H1 (cell line): ENCODE measurements at regions not wholly inside any gene's neighbourhood (a gene's known extent, or its start where the extent isn't known, plus 50 kb on each side); places are given as distances from the start of the nearest gene placed in this dataset.

ENCODE experiments used
- ATF3 ChIP-seq: IDR thresholded peaks from 2 replicates; pipeline ENCODE4 v1.6.1; 2011; ENCODE audit warnings: low read depth, mild to moderate bottlenecking, low read length; ENCODE audit not compliant: insufficient read depth
- CBX5 ChIP-seq: fragments of 300-800, 300-1000 bp; sonication (generic); IDR thresholded peaks from 2 replicates; pipeline ENCODE4 v1.7.1; 2016; ENCODE audit warnings: antibody characterized with exemption, low read length, low read depth
- CHD7 ChIP-seq: fragments of 300-600 bp; sonication (generic); IDR thresholded peaks from 2 replicates; pipeline ENCODE4 v1.7.1; 2012; ENCODE audit warnings: low read length, moderate library complexity, mild to moderate bottlenecking, inconsistent platforms; ENCODE audit not compliant: insufficient replicate concordance
- CTCF ChIP-seq, 3 experiments: IDR thresholded peaks; 1 replicate in 2 of 3; 2 replicates in 1 of 3; pipeline versions ENCODE4 v1.5.1 to v1.6.1; 2011; ENCODE audit warnings: low read length in 3 of 3, mild to moderate bottlenecking in 3 of 3, inconsistent platforms in 2 of 3, low read depth in 1 of 3, moderate library complexity in 1 of 3; ENCODE audit not compliant: insufficient read depth in 1 of 3; ENCODE audit errors: control extremely low read depth in 1 of 3
- EZH2 ChIP-seq: fragments of 200-600 bp; sonication (generic); IDR thresholded peaks from 2 replicates; pipeline ENCODE4 v1.7.1; 2012; ENCODE audit warnings: low read depth, mild to moderate bottlenecking, moderate library complexity, low read length, inconsistent platforms; ENCODE audit not compliant: severe bottlenecking
- GABPA ChIP-seq: IDR thresholded peaks from 2 replicates; pipeline ENCODE4 v1.6.1; 2011; ENCODE audit warnings: mild to moderate bottlenecking, low read length, moderate library complexity, borderline replicate concordance; ENCODE audit not compliant: insufficient read depth
- HDAC6 ChIP-seq: IDR thresholded peaks from one replicate; pipeline ENCODE4 v1.7.1; 2012; ENCODE audit warnings: low read depth, mild to moderate bottlenecking, inconsistent platforms, low read length, moderate library complexity
- KDM1A ChIP-seq: fragments of 200-600, 300-600 bp; sonication (generic); IDR thresholded peaks from 2 replicates; pipeline ENCODE4 v1.7.1; 2016; ENCODE audit warnings: mild to moderate bottlenecking, low read length, borderline replicate concordance
- NANOG ChIP-seq: IDR thresholded peaks from 2 replicates; pipeline ENCODE4 v1.6.1; 2011; ENCODE audit warnings: low read length, low read depth, mild to moderate bottlenecking, inconsistent platforms; ENCODE audit not compliant: insufficient read depth, poor library complexity, severe bottlenecking
- POLR2A ChIP-seq, 2 experiments: IDR thresholded peaks; 1 replicate in 1 of 2; 2 replicates in 1 of 2; pipeline ENCODE4 v1.6.1; 2011; ENCODE audit warnings: low read depth in 2 of 2, low read length in 2 of 2, mild to moderate bottlenecking in 2 of 2; ENCODE audit errors: control extremely low read depth in 1 of 2
- RAD21 ChIP-seq, 2 experiments: IDR thresholded peaks in 1 of 2; conservative IDR thresholded peaks in 1 of 2; 2 replicates each; pipeline ENCODE4 v1.6.1; 2011; ENCODE audit warnings: low read depth in 2 of 2, low read length in 2 of 2, improper control_type of control experiment in 1 of 2, inconsistent platforms in 1 of 2, mild to moderate bottlenecking in 1 of 2, moderate library complexity in 1 of 2
- SIN3A ChIP-seq, 2 experiments: IDR thresholded peaks in 1 of 2; conservative IDR thresholded peaks in 1 of 2; 2 replicates each; pipeline ENCODE4 v1.6.1; 2011 to 2012; ENCODE audit warnings: low read length in 2 of 2, improper control_type of control experiment in 1 of 2, low read depth in 1 of 2, mild to moderate bottlenecking in 1 of 2
- SUZ12 ChIP-seq: fragments of 200-600 bp; sonication (generic); IDR thresholded peaks from 2 replicates; pipeline ENCODE4 v1.6.1; 2012; ENCODE audit warnings: mild to moderate bottlenecking, inconsistent platforms, low read length, moderate library complexity, mixed read lengths

GRCh38 chr11:45454917-45455401 lies 168.8 kb upstream of the SYT13 start:
- TF ChIP-seq CTCF (IDR thresholded peaks at IDR 0.05; ENCODE audit: control extremely low read depth in 1 of 3, insufficient read depth in 1 of 3, low read depth in 1 of 3, low read length in 3 of 3) (no peak), NANOG (no peak), EZH2 (no peak), POLR2A (IDR thresholded peaks at IDR 0.05; ENCODE audit: control extremely low read depth in 1 of 2, low read depth in 2 of 2, low read length in 2 of 2) (no peak), RAD21 (IDR thresholded peaks at IDR 0.05 in 1 of 2, conservative IDR thresholded peaks at IDR 0.05 in 1 of 2; ENCODE audit: low read depth in 2 of 2, low read length in 2 of 2) (no peak), KDM1A (no peak), SUZ12 (no peak), SIN3A (conservative IDR thresholded peaks at IDR 0.05 in 1 of 2, IDR thresholded peaks at IDR 0.05 in 1 of 2; ENCODE audit: low read depth in 1 of 2, low read length in 2 of 2) (no peak), ATF3 (no peak), CBX5 (no peak), CHD7 (no peak), HDAC6 (no peak), GABPA (no peak)
